GM19438 (cell line): ENCODE measurements at regions not wholly inside any gene's neighbourhood (a gene's known extent, or its start where the extent isn't known, plus 50 kb on each side); places are given as distances from the start of the nearest gene placed in this dataset.

Source experiments
- ATAC-seq: cut with Tn5 transposase; IDR thresholded peaks from one replicate; pipeline ENCODE4 v1.9.1; 2021; ENCODE audit warnings: low read depth; ENCODE audit not compliant: unreplicated experiment

DNA sequence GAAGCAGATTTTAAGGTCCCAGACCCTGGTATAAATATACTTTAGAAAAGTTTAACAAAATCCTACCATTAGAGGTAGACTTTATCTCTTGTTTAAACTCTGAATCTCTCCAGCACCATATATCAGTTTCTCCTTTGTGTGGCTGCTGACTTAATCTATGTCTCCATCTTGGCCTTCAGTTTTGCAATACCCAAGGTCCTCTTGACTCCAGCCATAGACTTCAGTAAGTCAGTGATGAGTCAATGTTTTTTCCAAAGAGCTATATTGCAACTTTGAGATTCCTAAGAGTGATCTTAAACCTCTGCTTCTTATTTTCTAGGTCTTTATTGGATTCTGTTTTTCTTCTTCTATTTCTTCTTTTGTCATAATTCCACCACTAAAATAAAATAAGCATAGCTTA lies 50.8 kb upstream of the ADGRL3 start:
- ATAC-seq: no peak
